NB4 (cell line): ENCODE measurements at regions not wholly inside any gene's neighbourhood (a gene's known extent, or its start where the extent isn't known, plus 50 kb on each side); places are given as distances from the start of the nearest gene placed in this dataset.

Source experiments
- DNase-seq: peaks from one replicate; pipeline ENCODE4 v3.0.0; 2010; ENCODE audit warnings: low read depth
- H3K4me3 ChIP-seq: one replicate; pipeline ENCODE4 v1.5.1; 2011; ENCODE audit warnings: mild to moderate bottlenecking, low read depth, low read length, moderate library complexity
- MYC ChIP-seq: IDR thresholded peaks from 2 replicates; pipeline ENCODE4 v1.6.1; 2011; ENCODE audit warnings: low read depth, low read length
- POLR2A ChIP-seq: IDR thresholded peaks from 2 replicates; pipeline ENCODE4 v1.6.1; 2011; ENCODE audit warnings: mild to moderate bottlenecking; ENCODE audit not compliant: insufficient read length; ENCODE audit errors: extremely low read depth
- TF ChIP-seq, protein P1 (sequence below): IDR thresholded peaks from one replicate; pipeline ENCODE4 v1.5.1; 2012; ENCODE audit warnings: low read depth, low read length
- TF ChIP-seq, protein P2 (sequence below): IDR thresholded peaks from 2 replicates; pipeline ENCODE4 v1.6.1; 2011; ENCODE audit warnings: low read depth, low read length

DNA sequence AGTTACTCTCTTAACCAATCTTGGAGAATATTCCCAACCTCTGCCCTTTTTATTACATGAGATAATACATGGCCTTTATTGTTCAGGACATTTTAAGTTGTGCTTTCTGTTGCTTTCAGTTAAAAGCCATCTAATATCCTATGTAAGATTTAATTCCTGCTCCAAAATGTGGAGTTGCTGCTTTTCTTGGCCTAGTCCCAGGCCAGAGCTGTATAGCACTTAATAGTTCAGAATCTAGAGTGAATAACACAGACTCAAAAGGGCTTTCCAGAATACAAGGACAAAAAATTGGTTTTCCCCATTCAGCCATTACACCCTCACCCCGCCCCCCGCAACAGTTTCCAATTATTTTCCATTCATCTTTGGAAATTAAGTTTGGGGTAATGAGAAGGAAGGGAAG lies 144.3 kb upstream of the SMAD1 start:
- no peak overlapping the region for H3K4me3 ChIP-seq
- TF ChIP-seq, protein P1, sequence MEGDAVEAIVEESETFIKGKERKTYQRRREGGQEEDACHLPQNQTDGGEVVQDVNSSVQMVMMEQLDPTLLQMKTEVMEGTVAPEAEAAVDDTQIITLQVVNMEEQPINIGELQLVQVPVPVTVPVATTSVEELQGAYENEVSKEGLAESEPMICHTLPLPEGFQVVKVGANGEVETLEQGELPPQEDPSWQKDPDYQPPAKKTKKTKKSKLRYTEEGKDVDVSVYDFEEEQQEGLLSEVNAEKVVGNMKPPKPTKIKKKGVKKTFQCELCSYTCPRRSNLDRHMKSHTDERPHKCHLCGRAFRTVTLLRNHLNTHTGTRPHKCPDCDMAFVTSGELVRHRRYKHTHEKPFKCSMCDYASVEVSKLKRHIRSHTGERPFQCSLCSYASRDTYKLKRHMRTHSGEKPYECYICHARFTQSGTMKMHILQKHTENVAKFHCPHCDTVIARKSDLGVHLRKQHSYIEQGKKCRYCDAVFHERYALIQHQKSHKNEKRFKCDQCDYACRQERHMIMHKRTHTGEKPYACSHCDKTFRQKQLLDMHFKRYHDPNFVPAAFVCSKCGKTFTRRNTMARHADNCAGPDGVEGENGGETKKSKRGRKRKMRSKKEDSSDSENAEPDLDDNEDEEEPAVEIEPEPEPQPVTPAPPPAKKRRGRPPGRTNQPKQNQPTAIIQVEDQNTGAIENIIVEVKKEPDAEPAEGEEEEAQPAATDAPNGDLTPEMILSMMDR, result no peak
- TF ChIP-seq POLR2A, result no peak
- TF ChIP-seq, protein P2, sequence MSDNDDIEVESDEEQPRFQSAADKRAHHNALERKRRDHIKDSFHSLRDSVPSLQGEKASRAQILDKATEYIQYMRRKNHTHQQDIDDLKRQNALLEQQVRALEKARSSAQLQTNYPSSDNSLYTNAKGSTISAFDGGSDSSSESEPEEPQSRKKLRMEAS, result no peak
- TF ChIP-seq MYC, result no peak
- no peak for DNase-seq

DNA sequence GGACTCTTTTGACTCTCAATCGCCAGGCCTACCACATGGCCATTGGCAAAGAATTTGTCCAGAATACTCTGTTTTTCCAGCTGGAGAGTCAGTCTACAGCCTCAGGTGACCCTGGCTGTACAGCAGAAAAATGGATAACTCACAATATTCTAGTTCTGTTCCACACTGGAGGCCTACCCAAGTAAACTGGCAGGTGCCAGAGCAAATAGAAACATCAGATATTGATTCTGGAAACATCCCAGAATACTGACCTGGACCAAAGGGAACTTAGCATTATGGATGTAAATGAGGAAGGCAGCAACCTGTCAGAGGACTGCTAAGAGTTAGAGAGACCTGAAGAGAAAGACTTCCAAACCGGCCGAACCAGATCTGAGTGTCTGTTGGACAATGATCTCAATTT lies 147.9 kb upstream of the SMAD1 start:
- TF ChIP-seq, protein P2, result no peak
- TF ChIP-seq POLR2A (no peak), MYC (no peak)
- TF ChIP-seq, protein P1, result no peak
- DNase-seq, result no peak
- H3K4me3 ChIP-seq, result no peak overlapping the region

DNA sequence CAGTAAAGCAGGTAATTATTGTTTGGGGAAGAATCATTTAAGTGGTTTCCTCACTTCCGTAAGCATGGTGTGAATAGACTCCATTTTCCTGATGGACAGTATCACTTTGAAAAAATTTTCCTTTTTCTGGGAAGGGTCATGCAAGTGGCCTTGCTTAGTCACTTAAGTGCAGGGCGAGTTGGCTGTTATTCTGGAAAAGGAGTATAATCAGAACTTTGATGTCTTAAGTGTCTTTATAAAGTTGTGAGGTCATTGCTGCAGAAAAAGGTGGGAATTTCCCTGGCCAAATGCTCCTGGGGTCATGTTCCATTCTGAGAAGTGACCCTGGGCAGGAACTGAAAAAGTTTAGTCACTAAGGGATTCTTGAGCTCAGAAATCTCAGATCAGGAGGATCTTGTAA lies 146.1 kb upstream of the OTUD4 start:
- TF ChIP-seq MYC (no peak), POLR2A (no peak)
- TF ChIP-seq, protein P2, result no peak
- TF ChIP-seq, protein P1, result no peak
- DNase-seq, result no peak

DNA sequence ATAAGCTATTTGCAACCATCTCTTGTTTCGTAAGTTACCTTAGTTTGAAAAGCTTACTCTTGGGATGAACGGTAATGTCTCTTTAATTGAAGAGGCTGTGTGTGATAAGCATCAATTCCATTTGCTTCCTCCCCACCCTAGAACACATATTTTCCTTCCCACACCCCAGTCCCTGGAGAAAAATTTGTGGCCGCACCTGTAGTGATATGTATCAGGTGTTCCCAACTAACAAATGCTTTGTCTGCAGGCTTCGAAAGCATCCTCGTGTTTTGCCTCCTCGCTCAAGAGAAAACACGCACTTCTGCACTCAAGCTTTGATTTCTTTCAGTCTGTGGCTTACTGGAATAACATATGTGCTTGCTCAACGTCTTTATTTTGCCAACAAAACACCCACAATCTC lies 143.8 kb upstream of the OTUD4 start:
- DNase-seq, result no peak
- TF ChIP-seq MYC, result no peak
- H3K4me3 ChIP-seq, result no peak overlapping the region

More for the DNA sequence above, 146.1 kb upstream of the OTUD4 start:
- H3K4me3 ChIP-seq, result no peak overlapping the region

DNA sequence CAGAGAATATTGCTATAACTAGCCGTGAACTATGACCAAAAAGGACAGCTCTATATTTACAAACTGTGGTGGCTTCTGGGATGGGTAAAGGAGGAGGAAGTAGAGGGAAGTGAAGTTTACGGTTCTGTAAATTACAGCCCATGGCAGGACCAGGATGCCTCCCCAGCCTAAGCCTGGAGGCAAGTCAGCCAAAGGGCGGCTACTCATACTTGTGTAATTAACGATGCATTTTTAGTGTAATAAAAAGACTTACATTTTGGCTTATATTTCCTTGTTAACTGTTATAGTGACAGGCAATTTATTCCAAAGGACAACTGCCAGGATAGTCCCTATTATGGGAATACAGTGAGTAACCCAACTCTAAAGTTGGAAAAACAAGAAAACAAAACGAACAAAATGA lies 139.9 kb upstream of the OTUD4 start:
- TF ChIP-seq MYC (no peak), POLR2A (no peak)
- TF ChIP-seq, protein P1, result no peak
- TF ChIP-seq, protein P2, result no peak
- DNase-seq, result no peak
- no peak overlapping the region for H3K4me3 ChIP-seq

DNA sequence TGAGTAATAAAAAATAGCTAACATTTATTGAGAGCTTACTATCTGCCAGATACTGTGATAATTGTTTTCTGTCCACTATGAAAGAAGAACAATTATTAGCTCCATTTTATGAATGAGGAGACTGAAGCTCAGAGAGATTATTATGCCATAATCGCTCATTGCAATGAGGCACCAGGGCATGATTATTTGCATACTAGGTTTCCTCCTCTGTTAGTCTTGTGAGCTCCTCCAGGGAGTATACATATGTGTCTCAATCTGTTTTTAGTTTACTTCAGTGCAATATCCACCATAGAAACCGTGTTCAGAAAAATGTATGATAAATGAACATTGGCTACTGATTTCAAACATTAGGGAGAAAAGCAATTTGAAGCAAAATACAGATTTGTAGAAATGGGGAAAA lies 139.4 kb upstream of the OTUD4 start:
- TF ChIP-seq MYC (no peak), POLR2A (no peak)
- TF ChIP-seq, protein P1, result no peak
- TF ChIP-seq, protein P2, result no peak
- no peak overlapping the region for H3K4me3 ChIP-seq

More for the DNA sequence above, 139.4 kb upstream of the OTUD4 start:
- DNase-seq, result no peak
